Panc1 (cell line): ENCODE measurements at regions not wholly inside any gene's neighbourhood (a gene's known extent, or its start where the extent isn't known, plus 50 kb on each side); places are given as distances from the start of the nearest gene placed in this dataset.

ENCODE experiments used
- ATAC-seq: fragments of 200-7000 bp; cut with Tn5 transposase; 2 replicates; pipeline ENCODE4 v1.9.1; 2020; ENCODE audit warnings: mild to moderate bottlenecking, moderate library complexity
- BruUV-seq: library from RNA; stranded (reverse); fragments of 400-500 nt; replicated peaks from 2 replicates; lab custom pipeline; 2021; lab: Mats Ljungman, UMichigan
- CTCF ChIA-PET: fragments of 300-600 bp; sonication (Branson Sonifier 250); formaldehyde crosslinking; loops from one replicate; lab custom pipeline; 2022; ENCODE audit warnings: antibody characterized with exemption; lab: Charles Lee
- POLR2A ChIA-PET: fragments of 300-600 bp; sonication (Branson Sonifier 250); formaldehyde crosslinking; loops from one replicate; lab custom pipeline; 2022; ENCODE audit warnings: antibody characterized with exemption; lab: Charles Lee
- DNase-seq: peaks from one replicate; pipeline ENCODE4 v3.0.0-alpha.2; 2010; ENCODE audit warnings: low read depth, low spot score
- H3K27ac ChIP-seq: 2 replicates; pipeline ENCODE4 v1.5.1; 2011; ENCODE audit warnings: mild to moderate bottlenecking, low read length, inconsistent platforms
- H3K27me3 ChIP-seq: fragments of 200-500 bp; sonication (Bioruptor generic); 2 replicates; pipeline ENCODE4 v1.6.0; 2014; ENCODE audit warnings: low read length, inconsistent platforms; ENCODE audit not compliant: control insufficient read depth, insufficient read depth
- H3K36me3 ChIP-seq: fragments of 200-500 bp; sonication (Bioruptor generic); 2 replicates; pipeline ENCODE4 v1.5.1; 2014; ENCODE audit warnings: inconsistent platforms, mild to moderate bottlenecking, low read length, moderate library complexity; ENCODE audit not compliant: control insufficient read depth, insufficient read depth
- H3K4me1 ChIP-seq: 2 replicates; pipeline ENCODE4 v1.5.1; 2011; ENCODE audit warnings: inconsistent platforms, mild to moderate bottlenecking, low read length, moderate library complexity; ENCODE audit not compliant: control insufficient read depth, insufficient read depth
- H3K4me3 ChIP-seq, 2 experiments: 2 replicates each; pipeline ENCODE4 v1.5.1; 2011 to 2012; ENCODE audit warnings: low read depth in 2 of 2, low read length in 2 of 2, mild to moderate bottlenecking in 2 of 2, inconsistent platforms in 1 of 2, moderate library complexity in 1 of 2
- H3K9me3 ChIP-seq: fragments of 200-500 bp; sonication (Bioruptor generic); 2 replicates; pipeline ENCODE4 v1.5.1; 2014; ENCODE audit warnings: low read depth, mild to moderate bottlenecking, inconsistent platforms, low read length, moderate library complexity; ENCODE audit not compliant: control insufficient read depth, insufficient read depth
- POLR2AphosphoS5 ChIP-seq: IDR thresholded peaks from 2 replicates; pipeline ENCODE4 v1.6.1; 2012; ENCODE audit warnings: mild to moderate bottlenecking, low read depth, low read length, moderate library complexity
- SIN3A ChIP-seq: IDR thresholded peaks from 2 replicates; pipeline ENCODE4 v1.6.1; 2012; ENCODE audit warnings: low read depth, mild to moderate bottlenecking, low read length, moderate library complexity, borderline replicate concordance; ENCODE audit not compliant: insufficient read depth
- in situ Hi-C: cut with HindIII; loops from 2 replicates; pipeline ENCODE4 v1.10.0; 2016; ENCODE audit warnings: low sequenced_read_pairs, low pct_unique_long_range_greater_than_20kb
- intact Hi-C: fragments of 100-400 bp; cut with micrococcal nuclease; formaldehyde crosslinking; loops from one replicate; pipeline ENCODE4 v1.10.0; 2022; ENCODE audit not compliant: unreplicated experiment
- TF ChIP-seq, protein P1 (sequence below): fragments of 450-650 bp; IDR thresholded peaks from 2 replicates; pipeline ENCODE4 v1.5.1; 2017; ENCODE audit warnings: mild to moderate bottlenecking
- TF ChIP-seq, protein P2 (sequence below), 2 experiments: IDR thresholded peaks; 2 replicates each; pipeline ENCODE4 v1.6.1; 2011 to 2012; ENCODE audit warnings: low read depth in 2 of 2, control low read depth in 1 of 2, low read length in 1 of 2, mild to moderate bottlenecking in 1 of 2, moderate library complexity in 1 of 2; ENCODE audit not compliant: insufficient read depth in 1 of 2

DNA sequence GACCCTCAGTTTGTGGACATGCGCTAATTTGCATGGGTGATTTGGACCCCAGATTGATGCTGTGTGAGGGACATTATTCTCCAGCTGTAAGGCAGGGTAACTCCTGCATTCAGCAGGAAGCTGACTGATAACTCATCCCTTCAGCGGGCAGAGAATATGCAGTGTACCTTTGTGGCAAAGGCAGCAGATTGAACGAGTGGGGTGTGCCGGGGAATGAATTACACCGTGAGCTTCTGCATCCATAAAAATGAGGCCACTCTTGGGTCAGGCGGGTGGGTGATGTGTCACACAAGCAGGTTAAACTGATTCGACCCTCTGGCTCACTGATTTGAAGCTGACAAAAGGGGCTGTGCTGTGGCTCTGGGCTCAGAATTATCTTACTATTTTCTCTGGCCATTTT lies 128.9 kb upstream of the PMFBP1 start:
- DNase-seq = no peak

DNA sequence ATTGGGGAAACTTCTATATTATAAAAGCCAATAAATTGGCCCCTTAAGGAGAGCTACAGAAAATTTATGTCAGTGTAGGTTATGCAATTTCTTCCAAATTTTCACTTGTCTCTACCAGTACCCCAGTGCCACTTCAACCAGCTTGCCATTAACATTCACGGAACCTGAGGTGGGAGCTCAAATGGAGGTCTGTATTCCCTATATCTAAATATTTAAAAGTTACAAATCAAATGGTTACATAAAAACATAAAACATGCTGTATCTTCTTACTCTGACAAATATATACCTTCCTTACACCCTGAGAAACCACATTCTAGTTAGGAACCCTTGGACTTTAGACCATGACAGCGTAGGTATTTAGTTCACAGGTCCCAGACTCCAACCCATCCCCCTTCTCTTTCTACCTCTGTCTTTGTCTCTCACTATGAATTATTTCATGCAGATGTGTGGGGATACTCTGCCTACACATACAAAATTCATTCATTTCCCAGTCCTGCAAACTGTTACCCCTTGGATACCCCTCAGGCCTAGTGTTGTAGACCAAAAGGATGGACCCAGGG lies 127.8 kb upstream of the PMFBP1 start:
- TF ChIP-seq, protein P1, sequence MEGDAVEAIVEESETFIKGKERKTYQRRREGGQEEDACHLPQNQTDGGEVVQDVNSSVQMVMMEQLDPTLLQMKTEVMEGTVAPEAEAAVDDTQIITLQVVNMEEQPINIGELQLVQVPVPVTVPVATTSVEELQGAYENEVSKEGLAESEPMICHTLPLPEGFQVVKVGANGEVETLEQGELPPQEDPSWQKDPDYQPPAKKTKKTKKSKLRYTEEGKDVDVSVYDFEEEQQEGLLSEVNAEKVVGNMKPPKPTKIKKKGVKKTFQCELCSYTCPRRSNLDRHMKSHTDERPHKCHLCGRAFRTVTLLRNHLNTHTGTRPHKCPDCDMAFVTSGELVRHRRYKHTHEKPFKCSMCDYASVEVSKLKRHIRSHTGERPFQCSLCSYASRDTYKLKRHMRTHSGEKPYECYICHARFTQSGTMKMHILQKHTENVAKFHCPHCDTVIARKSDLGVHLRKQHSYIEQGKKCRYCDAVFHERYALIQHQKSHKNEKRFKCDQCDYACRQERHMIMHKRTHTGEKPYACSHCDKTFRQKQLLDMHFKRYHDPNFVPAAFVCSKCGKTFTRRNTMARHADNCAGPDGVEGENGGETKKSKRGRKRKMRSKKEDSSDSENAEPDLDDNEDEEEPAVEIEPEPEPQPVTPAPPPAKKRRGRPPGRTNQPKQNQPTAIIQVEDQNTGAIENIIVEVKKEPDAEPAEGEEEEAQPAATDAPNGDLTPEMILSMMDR = no peak
- Histone ChIP-seq H3K36me3 (no peaks in the 10 kb centered on the region), H3K27ac (no peak overlapping the region), H3K9me3 (no peaks in the 10 kb centered on the region), H3K27me3 (no peaks in the 10 kb centered on the region), H3K4me1 (no peaks in the 10 kb centered on the region), H3K4me3 (no peak overlapping the region)
- ATAC-seq (no peak), DNase-seq (no peak)
- BruUV-seq = no TSS peak
- in situ Hi-C loops = no loop called here
- POLR2A ChIA-PET = no interaction called here
- intact Hi-C loops = no loop called here
- CTCF ChIA-PET = no interaction called here

More for the DNA sequence above, 128.9 kb upstream of the PMFBP1 start:
- Histone ChIP-seq H3K27me3 (no peaks in the 10 kb centered on the region), H3K9me3 (no peaks in the 10 kb centered on the region), H3K4me1 (no peaks in the 10 kb centered on the region), H3K4me3 (no peak overlapping the region), H3K36me3 (no peaks in the 10 kb centered on the region), H3K27ac (no peak overlapping the region)
- POLR2A ChIA-PET = no interaction called here
- intact Hi-C loops (no loop called here), in situ Hi-C loops (no loop called here)
- CTCF ChIA-PET = no interaction called here
- TF ChIP-seq, protein P1 = no peak
- TF ChIP-seq SIN3A = no peak
- TF ChIP-seq, protein P2, sequence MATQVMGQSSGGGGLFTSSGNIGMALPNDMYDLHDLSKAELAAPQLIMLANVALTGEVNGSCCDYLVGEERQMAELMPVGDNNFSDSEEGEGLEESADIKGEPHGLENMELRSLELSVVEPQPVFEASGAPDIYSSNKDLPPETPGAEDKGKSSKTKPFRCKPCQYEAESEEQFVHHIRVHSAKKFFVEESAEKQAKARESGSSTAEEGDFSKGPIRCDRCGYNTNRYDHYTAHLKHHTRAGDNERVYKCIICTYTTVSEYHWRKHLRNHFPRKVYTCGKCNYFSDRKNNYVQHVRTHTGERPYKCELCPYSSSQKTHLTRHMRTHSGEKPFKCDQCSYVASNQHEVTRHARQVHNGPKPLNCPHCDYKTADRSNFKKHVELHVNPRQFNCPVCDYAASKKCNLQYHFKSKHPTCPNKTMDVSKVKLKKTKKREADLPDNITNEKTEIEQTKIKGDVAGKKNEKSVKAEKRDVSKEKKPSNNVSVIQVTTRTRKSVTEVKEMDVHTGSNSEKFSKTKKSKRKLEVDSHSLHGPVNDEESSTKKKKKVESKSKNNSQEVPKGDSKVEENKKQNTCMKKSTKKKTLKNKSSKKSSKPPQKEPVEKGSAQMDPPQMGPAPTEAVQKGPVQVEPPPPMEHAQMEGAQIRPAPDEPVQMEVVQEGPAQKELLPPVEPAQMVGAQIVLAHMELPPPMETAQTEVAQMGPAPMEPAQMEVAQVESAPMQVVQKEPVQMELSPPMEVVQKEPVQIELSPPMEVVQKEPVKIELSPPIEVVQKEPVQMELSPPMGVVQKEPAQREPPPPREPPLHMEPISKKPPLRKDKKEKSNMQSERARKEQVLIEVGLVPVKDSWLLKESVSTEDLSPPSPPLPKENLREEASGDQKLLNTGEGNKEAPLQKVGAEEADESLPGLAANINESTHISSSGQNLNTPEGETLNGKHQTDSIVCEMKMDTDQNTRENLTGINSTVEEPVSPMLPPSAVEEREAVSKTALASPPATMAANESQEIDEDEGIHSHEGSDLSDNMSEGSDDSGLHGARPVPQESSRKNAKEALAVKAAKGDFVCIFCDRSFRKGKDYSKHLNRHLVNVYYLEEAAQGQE (IDR thresholded peaks at IDR 0.05; ENCODE audit: insufficient read depth in 1 of 2, low read depth in 2 of 2, low read length in 1 of 2) = no peak
- no TSS peak for BruUV-seq
- no peak for ATAC-seq

DNA sequence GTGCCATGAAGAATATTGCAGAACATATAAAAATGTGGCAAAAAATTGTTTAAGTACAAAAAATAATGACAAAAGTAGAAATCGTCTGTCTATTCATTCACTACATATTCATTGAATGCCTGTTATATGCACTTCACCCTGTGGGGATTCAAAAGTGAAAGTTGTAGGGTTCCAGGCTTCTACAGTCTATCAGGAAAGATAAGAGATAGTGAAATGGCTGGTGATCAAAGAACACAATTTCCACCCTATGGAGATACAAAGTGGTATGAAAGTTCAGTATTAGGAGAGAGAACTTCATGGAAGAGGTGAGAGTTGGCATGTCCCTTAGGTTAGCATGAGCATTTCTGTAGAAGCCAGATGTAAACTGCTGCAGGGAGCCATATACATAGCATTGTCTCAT lies 127.0 kb upstream of the PMFBP1 start:
- H3K27ac ChIP-seq = no peak overlapping the region
- POLR2A ChIA-PET = no interaction called here
- ATAC-seq (no peak), DNase-seq (no peak)
- H3K4me3 ChIP-seq = no peak overlapping the region
- intact Hi-C loops = no loop called here
- no peaks in the 10 kb centered on the region for H3K9me3 ChIP-seq
- H3K36me3 ChIP-seq = no peaks in the 10 kb centered on the region
- in situ Hi-C loops = no loop called here
- CTCF ChIA-PET = no interaction called here
- TF ChIP-seq, protein P1 = no peak
- TF ChIP-seq POLR2AphosphoS5 = no peak
- H3K27me3 ChIP-seq = no peaks in the 10 kb centered on the region
- no TSS peak for BruUV-seq
- H3K4me1 ChIP-seq = no peaks in the 10 kb centered on the region
